ENCODE measurements at regions not wholly inside any gene's neighbourhood (a gene's known extent, or its start where the extent isn't known, plus 50 kb on each side); places are given as distances from the start of the nearest gene placed in this dataset.
A peak's percentile ranks its signal among the peaks of the same experiment; 100 is the strongest.
"Not testable (repeated sequence)": the region's sequence is repeated elsewhere in the genome, so short reads cannot be mapped to it uniquely, and the experiment has no call there.

GRCh38 chr4:189773909-189774308, 166.8 kb upstream of the FRG1 start:
- DNase-seq (ENCODE audit: low spot score) = peak; percentile 74

- no peak for DNase-seq (ENCODE audit: low spot score)
These were observed 161.2 kb upstream of the FRG1 start for GRCh38 chr4:189779281-189779980.

- no peak for DNase-seq (ENCODE audit: low spot score)
These were observed 160.3 kb upstream of the FRG1 start for GRCh38 chr4:189780391-189780790.

GRCh38 chr4:189784651-189785050, 156.0 kb upstream of the FRG1 start:
- no peak for DNase-seq (ENCODE audit: low spot score)

- DNase-seq (ENCODE audit: low spot score) = no peak
These were observed 155.4 kb upstream of the FRG1 start for GRCh38 chr4:189785257-189785656.

GRCh38 chr4:189786447-189786846, 154.2 kb upstream of the FRG1 start:
- no peak for DNase-seq (ENCODE audit: low spot score)

- no peak for DNase-seq (ENCODE audit: low spot score)
These were observed 153.2 kb upstream of the FRG1 start for GRCh38 chr4:189787216-189788031.

- DNase-seq (ENCODE audit: low spot score) = peak; percentile 69
These were observed 147.6 kb upstream of the FRG1 start for GRCh38 chr4:189792924-189793618.

GRCh38 chr4:189800545-189801088, 140.1 kb upstream of the FRG1 start:
- DNase-seq (ENCODE audit: low spot score) = no peak

GRCh38 chr4:189802884-189803283, 137.8 kb upstream of the FRG1 start:
- DNase-seq (ENCODE audit: low spot score) = no peak

GRCh38 chr4:189804894-189805293, 135.8 kb upstream of the FRG1 start:
- no peak for DNase-seq (ENCODE audit: low spot score)

GRCh38 chr4:189806506-189806905, 134.2 kb upstream of the FRG1 start:
- no peak for DNase-seq (ENCODE audit: low spot score)

- no peak for DNase-seq (ENCODE audit: low spot score)
These were observed 133.6 kb upstream of the FRG1 start for GRCh38 chr4:189807031-189807430.

- no peak for DNase-seq (ENCODE audit: low spot score)
These were observed 131.4 kb upstream of the FRG1 start for GRCh38 chr4:189809241-189809735.

- DNase-seq (ENCODE audit: low spot score) = no peak
These were observed 130.8 kb upstream of the FRG1 start for GRCh38 chr4:189809839-189810238.

- DNase-seq (ENCODE audit: low spot score) = not testable (repeated sequence)
These were observed 130.1 kb upstream of the FRG1 start for GRCh38 chr4:189810318-189811181.

GRCh38 chr4:189815404-189816192, 125.1 kb upstream of the FRG1 start:
- DNase-seq (ENCODE audit: low spot score) = no peak

GRCh38 chr4:189822326-189822725, 118.3 kb upstream of the FRG1 start:
- no peak for DNase-seq (ENCODE audit: low spot score)

- no peak for DNase-seq (ENCODE audit: low spot score)
These were observed 117.1 kb upstream of the FRG1 start for GRCh38 chr4:189823591-189823990.

- no peak for DNase-seq (ENCODE audit: low spot score)
These were observed 115.2 kb upstream of the FRG1 start for GRCh38 chr4:189825466-189825865.

GRCh38 chr4:189826657-189827056, 114.0 kb upstream of the FRG1 start:
- no peak for DNase-seq (ENCODE audit: low spot score)
